ENCODE measurements at regions not wholly inside any gene's neighbourhood (a gene's known extent, or its start where the extent isn't known, plus 50 kb on each side); places are given as distances from the start of the nearest gene placed in this dataset.

- Histone ChIP-seq H3K4me2 (ENCODE audit: low read length) (no peak overlapping the region), H3K4me3 (ENCODE audit: low read depth, low read length) (no peak overlapping the region), H2AFZ (no peak overlapping the region), H3K79me2 (no peaks in the 10 kb centered on the region), H3K27me3 (ENCODE audit: control insufficient read depth, insufficient read depth, low read length) (no peaks in the 10 kb centered on the region), H3K36me3 (ENCODE audit: control insufficient read depth, insufficient read depth, low read length) (no peaks in the 10 kb centered on the region), H3K9me3 (ENCODE audit: control insufficient read depth, low read length) (no peaks in the 10 kb centered on the region), H3K4me1 (no peaks in the 10 kb centered on the region), H3K27ac (no peak overlapping the region), H3K9ac (no peak overlapping the region)
- TF ChIP-seq CTCF (IDR thresholded peaks at IDR 0.05), result no peak
Measured at GRCh38 chr1:243996223-243996622, 54.9 kb upstream of the ZBTB18 start.

GRCh38 chr1:243991650-243992049 lies 59.4 kb upstream of the ZBTB18 start:
- Histone ChIP-seq H3K27ac (no peak overlapping the region), H3K9ac (no peak overlapping the region), H3K4me3 (ENCODE audit: low read depth, low read length) (no peak overlapping the region), H3K79me2 (no peaks in the 10 kb centered on the region), H3K36me3 (ENCODE audit: control insufficient read depth, insufficient read depth, low read length) (no peaks in the 10 kb centered on the region), H3K4me2 (ENCODE audit: low read length) (no peak overlapping the region), H2AFZ (no peak overlapping the region), H3K27me3 (ENCODE audit: control insufficient read depth, insufficient read depth, low read length) (no peaks in the 10 kb centered on the region), H3K9me3 (ENCODE audit: control insufficient read depth, low read length) (no peaks in the 10 kb centered on the region), H3K4me1 (no peaks in the 10 kb centered on the region)
- no peak for TF ChIP-seq CTCF (IDR thresholded peaks at IDR 0.05)

- H3K36me3 ChIP-seq (ENCODE audit: control insufficient read depth, insufficient read depth, low read length), result no peaks in the 10 kb centered on the region
- H2AFZ ChIP-seq, result no peak overlapping the region
- TF ChIP-seq CTCF (IDR thresholded peaks at IDR 0.05), result no peak
- H3K79me2 ChIP-seq, result no peaks in the 10 kb centered on the region
- no peak overlapping the region for H3K4me2 ChIP-seq (ENCODE audit: low read length)
- peaks cover 5% of the 10 kb centered on the region for H3K27me3 ChIP-seq (ENCODE audit: control insufficient read depth, insufficient read depth, low read length)
- H3K9me3 ChIP-seq (ENCODE audit: control insufficient read depth, low read length), result no peaks in the 10 kb centered on the region
- no peaks in the 10 kb centered on the region for H3K4me1 ChIP-seq
- no peak overlapping the region for H3K27ac ChIP-seq
- H3K9ac ChIP-seq, result no peak overlapping the region
- H3K4me3 ChIP-seq (ENCODE audit: low read depth, low read length), result no peak overlapping the region
Measured at GRCh38 chr1:243984788-243985187, 66.3 kb upstream of the ZBTB18 start.

GRCh38 chr1:243982447-243983018 lies 68.5 kb upstream of the ZBTB18 start:
- Histone ChIP-seq H2AFZ (no peak overlapping the region), H3K9ac (no peak overlapping the region), H3K27me3 (ENCODE audit: control insufficient read depth, insufficient read depth, low read length) (peaks cover 5% of the 10 kb centered on the region), H3K4me3 (ENCODE audit: low read depth, low read length) (no peak overlapping the region), H3K79me2 (no peaks in the 10 kb centered on the region), H3K27ac (no peak overlapping the region), H3K4me1 (no peaks in the 10 kb centered on the region), H3K9me3 (ENCODE audit: control insufficient read depth, low read length) (no peaks in the 10 kb centered on the region), H3K4me2 (ENCODE audit: low read length) (no peak overlapping the region), H3K36me3 (ENCODE audit: control insufficient read depth, insufficient read depth, low read length) (no peaks in the 10 kb centered on the region)
- no peak for TF ChIP-seq CTCF (IDR thresholded peaks at IDR 0.05)

GRCh38 chr1:243980471-243980870 lies 70.6 kb upstream of the ZBTB18 start:
- no peak overlapping the region for H2AFZ ChIP-seq
- no peak overlapping the region for H3K4me2 ChIP-seq (ENCODE audit: low read length)
- no peaks in the 10 kb centered on the region for H3K4me1 ChIP-seq
- H3K79me2 ChIP-seq, result no peaks in the 10 kb centered on the region
- H3K27me3 ChIP-seq (ENCODE audit: control insufficient read depth, insufficient read depth, low read length), result peaks cover 5% of the 10 kb centered on the region
- no peak overlapping the region for H3K27ac ChIP-seq
- H3K36me3 ChIP-seq (ENCODE audit: control insufficient read depth, insufficient read depth, low read length), result no peaks in the 10 kb centered on the region
- H3K9me3 ChIP-seq (ENCODE audit: control insufficient read depth, low read length), result no peaks in the 10 kb centered on the region
- no peak overlapping the region for H3K9ac ChIP-seq
- H3K4me3 ChIP-seq (ENCODE audit: low read depth, low read length), result no peak overlapping the region
- TF ChIP-seq CTCF (IDR thresholded peaks at IDR 0.05), result no peak
